KG1 (cell line): ENCODE measurements at regions not wholly inside any gene's neighbourhood (a gene's known extent, or its start where the extent isn't known, plus 50 kb on each side); places are given as distances from the start of the nearest gene placed in this dataset.

ENCODE experiments used
- DNase-seq: peaks from one replicate; lab custom pipeline; 2025; lab: John Stamatoyannopoulos, UW

GRCh38 chr7:153847828-153848227 is 204.4 kb upstream of the DPP6 start:
- no peak for DNase-seq

GRCh38 chr7:153852261-153852660 is 199.9 kb upstream of the DPP6 start:
- no peak for DNase-seq

GRCh38 chr7:153858355-153858754 is 193.8 kb upstream of the DPP6 start:
- DNase-seq, result no peak

GRCh38 chr7:153859239-153859638 is 193.0 kb upstream of the DPP6 start:
- no peak for DNase-seq

GRCh38 chr7:153886506-153887441 is 165.4 kb upstream of the DPP6 start:
- DNase-seq, result no peak

- DNase-seq, result no peak
Observed at GRCh38 chr7:153887749-153888569, 164.2 kb upstream of the DPP6 start.

- DNase-seq, result no peak
Observed at GRCh38 chr7:153891990-153892389, 160.2 kb upstream of the DPP6 start.

GRCh38 chr7:153902862-153903261 is 149.3 kb upstream of the DPP6 start:
- DNase-seq, result no peak

- no peak for DNase-seq
Observed at GRCh38 chr7:153912211-153912610, 140.0 kb upstream of the DPP6 start.

- no peak for DNase-seq
Observed at GRCh38 chr7:153920126-153920525, 132.1 kb upstream of the DPP6 start.

GRCh38 chr7:153920897-153921296 is 131.3 kb upstream of the DPP6 start:
- DNase-seq, result no peak

GRCh38 chr7:153921408-153921807 is 130.8 kb upstream of the DPP6 start:
- DNase-seq, result no peak

GRCh38 chr7:153930696-153931095 is 121.5 kb upstream of the DPP6 start:
- no peak for DNase-seq

- DNase-seq, result no peak
Observed at GRCh38 chr7:153934048-153934447, 118.2 kb upstream of the DPP6 start.

GRCh38 chr7:153934629-153935028 is 117.6 kb upstream of the DPP6 start:
- DNase-seq, result no peak

GRCh38 chr7:153935095-153935494 is 117.1 kb upstream of the DPP6 start:
- DNase-seq, result no peak

- no peak for DNase-seq
Observed at GRCh38 chr7:153938451-153938850, 113.7 kb upstream of the DPP6 start.

GRCh38 chr7:153939177-153939576 is 113.0 kb upstream of the DPP6 start:
- DNase-seq, result no peak

GRCh38 chr7:153939654-153940053 is 112.5 kb upstream of the DPP6 start:
- no peak for DNase-seq

- DNase-seq, result no peak
Observed at GRCh38 chr7:153941061-153941460, 111.1 kb upstream of the DPP6 start.

- DNase-seq, result no peak
Observed at GRCh38 chr7:153942036-153942435, 110.2 kb upstream of the DPP6 start.

- DNase-seq, result no peak
Observed at GRCh38 chr7:153943457-153943856, 108.7 kb upstream of the DPP6 start.

GRCh38 chr7:153943861-153944260 is 108.3 kb upstream of the DPP6 start:
- DNase-seq, result no peak
